ENCODE measurements at regions not wholly inside any gene's neighbourhood (a gene's known extent, or its start where the extent isn't known, plus 50 kb on each side); places are given as distances from the start of the nearest gene placed in this dataset.

- no peak for TF ChIP-seq CTCF (IDR thresholded peaks at IDR 0.05; ENCODE audit: borderline replicate concordance, insufficient read depth, low read depth, low read length)
- H3K4me3 ChIP-seq (ENCODE audit: low read depth, low read length): no peak overlapping the region
Observed at GRCh38 chr10:61828034-61828433, 73.5 kb upstream of the ARID5B start.

GRCh38 chr10:61828788-61829187, 72.7 kb upstream of the ARID5B start:
- H3K4me3 ChIP-seq (ENCODE audit: low read depth, low read length): no peak overlapping the region
- no peak for TF ChIP-seq CTCF (IDR thresholded peaks at IDR 0.05; ENCODE audit: borderline replicate concordance, insufficient read depth, low read depth, low read length)

GRCh38 chr10:61830072-61830845, 71.2 kb upstream of the ARID5B start:
- H3K4me3 ChIP-seq (ENCODE audit: low read depth, low read length): no peak overlapping the region
- TF ChIP-seq CTCF (IDR thresholded peaks at IDR 0.05; ENCODE audit: borderline replicate concordance, insufficient read depth, low read depth, low read length): no peak

GRCh38 chr10:61830846-61831273, 70.6 kb upstream of the ARID5B start:
- H3K4me3 ChIP-seq (ENCODE audit: low read depth, low read length): no peak overlapping the region
- no peak for TF ChIP-seq CTCF (IDR thresholded peaks at IDR 0.05; ENCODE audit: borderline replicate concordance, insufficient read depth, low read depth, low read length)

- no peak for TF ChIP-seq CTCF (IDR thresholded peaks at IDR 0.05; ENCODE audit: borderline replicate concordance, insufficient read depth, low read depth, low read length)
- H3K4me3 ChIP-seq (ENCODE audit: low read depth, low read length): no peak overlapping the region
Observed at GRCh38 chr10:61832866-61833481, 68.5 kb upstream of the ARID5B start.

GRCh38 chr10:61834519-61834918, 67.0 kb upstream of the ARID5B start:
- TF ChIP-seq CTCF (IDR thresholded peaks at IDR 0.05; ENCODE audit: borderline replicate concordance, insufficient read depth, low read depth, low read length): no peak
- no peak overlapping the region for H3K4me3 ChIP-seq (ENCODE audit: low read depth, low read length)

Data from GM12875 (cell line).